NCI-H2196 treated with DMSO at 0.1 percent for 48 hours (cell line): ENCODE measurements at regions not wholly inside any gene's neighbourhood (a gene's known extent, or its start where the extent isn't known, plus 50 kb on each side); places are given as distances from the start of the nearest gene placed in this dataset.
"Not testable (repeated sequence)": the region's sequence is repeated elsewhere in the genome, so short reads cannot be mapped to it uniquely, and the experiment has no call there.

ENCODE experiments used
- DNase-seq: peaks from one replicate; lab custom pipeline; 2025; ENCODE audit not compliant: unreplicated experiment; lab: John Stamatoyannopoulos, UW

- DNase-seq: peak; percentile 11
Measured at GRCh38 chr1:234961456-234962339, 166.9 kb downstream of the TOMM20 start.

- DNase-seq: no peak
Measured at GRCh38 chr1:234960722-234961455, 167.7 kb downstream of the TOMM20 start.

GRCh38 chr1:234958706-234959657, 169.7 kb downstream of the TOMM20 start:
- DNase-seq: no peak

DNA sequence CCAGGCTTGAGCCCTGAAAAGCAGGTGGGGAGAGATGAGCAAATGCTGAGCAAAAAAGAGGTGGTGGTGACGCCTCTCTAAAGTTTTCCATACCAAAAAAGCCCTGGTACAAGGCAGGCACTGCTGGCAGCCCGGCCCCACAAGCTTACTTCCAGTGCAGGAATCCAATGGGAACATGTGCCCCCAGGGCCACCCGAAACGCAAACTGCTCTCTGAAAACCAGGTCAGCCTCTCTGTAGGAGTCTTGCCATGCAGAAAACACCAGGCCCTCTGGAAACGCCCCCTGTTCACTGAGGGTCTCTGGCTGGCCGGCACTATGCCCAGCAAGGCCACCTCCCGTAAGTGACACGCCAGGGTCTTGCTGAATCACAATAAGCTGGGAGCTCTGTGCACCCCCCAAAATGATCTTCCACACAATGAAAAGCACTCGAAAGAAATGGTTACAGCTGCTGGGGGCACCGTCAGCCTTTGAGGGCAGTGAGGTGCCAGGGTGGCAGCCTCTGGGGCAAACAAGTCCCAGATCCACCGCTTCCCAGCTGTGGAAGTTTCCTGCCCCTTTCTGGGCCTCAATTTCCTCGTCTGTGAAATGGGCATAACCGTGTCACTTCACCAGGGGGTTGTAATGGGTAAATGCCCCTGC, 170.5 kb downstream of the TOMM20 start:
- DNase-seq: no peak

GRCh38 chr1:234957330-234958065, 171.1 kb downstream of the TOMM20 start:
- DNase-seq: peak; percentile 58

- peak; percentile 45 for DNase-seq
Measured at GRCh38 chr1:234956821-234957329, 171.8 kb downstream of the TOMM20 start.

DNA sequence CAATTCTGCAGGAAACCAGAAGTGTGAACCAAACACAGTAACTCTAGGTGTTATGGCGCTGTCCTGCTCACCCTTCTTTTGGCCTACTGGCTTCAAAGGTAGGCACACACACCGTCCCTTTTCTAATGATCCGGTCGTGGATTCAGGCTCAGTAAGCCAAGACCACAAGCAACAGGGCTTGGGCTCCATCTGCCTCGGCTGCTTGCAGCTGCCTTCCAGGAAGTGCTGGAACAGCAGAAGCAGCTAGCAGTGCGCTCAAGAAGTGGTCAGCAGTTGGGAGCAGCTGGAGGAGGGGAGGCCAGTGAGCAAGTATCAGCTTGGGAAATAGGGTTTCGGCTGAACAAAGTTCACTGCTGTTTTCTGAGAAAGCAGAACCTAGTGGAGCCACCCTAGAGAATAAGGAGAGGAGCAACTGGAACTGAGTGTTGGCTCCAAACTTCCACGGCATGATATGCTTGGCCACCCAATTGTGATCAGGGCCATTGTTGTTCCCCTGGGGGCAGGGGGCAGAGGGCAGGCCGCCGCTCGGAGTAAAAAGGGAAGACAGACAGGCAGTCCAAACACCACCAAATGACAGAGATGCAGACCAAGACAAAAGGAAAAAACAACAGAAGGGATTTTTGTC, 173.4 kb downstream of the TOMM20 start:
- no peak for DNase-seq

GRCh38 chr1:234954613-234955012, 174.0 kb downstream of the TOMM20 start:
- DNase-seq: no peak

GRCh38 chr1:234953655-234954405, 174.8 kb downstream of the TOMM20 start:
- no peak for DNase-seq

DNA sequence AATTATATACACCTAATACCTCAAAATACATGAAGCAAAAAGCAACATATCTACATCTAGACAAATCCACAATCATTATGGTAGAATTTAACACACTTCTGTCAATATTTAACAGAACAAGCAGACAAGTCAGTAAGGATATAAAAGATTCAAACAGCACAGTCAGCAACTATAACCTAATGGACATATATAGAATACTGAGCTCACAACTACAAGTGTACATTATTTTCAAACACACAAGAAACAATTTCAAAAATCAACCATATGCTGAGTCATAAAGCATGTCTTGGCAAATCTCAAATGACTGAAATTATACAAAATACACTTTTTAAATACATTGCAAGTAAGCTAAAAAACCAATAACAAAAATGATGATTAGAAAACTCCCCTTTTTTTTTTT, 178.0 kb downstream of the TOMM20 start:
- DNase-seq: no peak

DNA sequence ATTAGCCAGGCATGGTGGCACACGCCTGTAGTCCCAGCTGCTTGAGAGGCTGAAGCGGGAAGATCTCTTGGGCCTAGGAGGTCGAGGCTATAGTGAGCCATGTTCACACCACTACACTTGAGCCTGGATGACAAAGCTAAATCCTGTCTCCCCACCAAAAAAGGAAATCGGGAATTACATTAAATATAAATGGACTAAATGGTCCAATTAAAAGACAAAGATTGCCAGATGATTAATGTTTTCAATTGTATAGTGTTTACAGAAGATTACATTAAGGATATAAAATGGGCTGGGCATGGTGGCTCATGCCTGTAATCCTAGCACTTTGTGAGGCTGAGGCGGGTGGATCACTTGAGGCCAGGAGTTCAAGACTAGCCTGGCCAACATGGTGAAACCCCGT, 179.1 kb downstream of the TOMM20 start:
- not testable (repeated sequence) for DNase-seq

DNA sequence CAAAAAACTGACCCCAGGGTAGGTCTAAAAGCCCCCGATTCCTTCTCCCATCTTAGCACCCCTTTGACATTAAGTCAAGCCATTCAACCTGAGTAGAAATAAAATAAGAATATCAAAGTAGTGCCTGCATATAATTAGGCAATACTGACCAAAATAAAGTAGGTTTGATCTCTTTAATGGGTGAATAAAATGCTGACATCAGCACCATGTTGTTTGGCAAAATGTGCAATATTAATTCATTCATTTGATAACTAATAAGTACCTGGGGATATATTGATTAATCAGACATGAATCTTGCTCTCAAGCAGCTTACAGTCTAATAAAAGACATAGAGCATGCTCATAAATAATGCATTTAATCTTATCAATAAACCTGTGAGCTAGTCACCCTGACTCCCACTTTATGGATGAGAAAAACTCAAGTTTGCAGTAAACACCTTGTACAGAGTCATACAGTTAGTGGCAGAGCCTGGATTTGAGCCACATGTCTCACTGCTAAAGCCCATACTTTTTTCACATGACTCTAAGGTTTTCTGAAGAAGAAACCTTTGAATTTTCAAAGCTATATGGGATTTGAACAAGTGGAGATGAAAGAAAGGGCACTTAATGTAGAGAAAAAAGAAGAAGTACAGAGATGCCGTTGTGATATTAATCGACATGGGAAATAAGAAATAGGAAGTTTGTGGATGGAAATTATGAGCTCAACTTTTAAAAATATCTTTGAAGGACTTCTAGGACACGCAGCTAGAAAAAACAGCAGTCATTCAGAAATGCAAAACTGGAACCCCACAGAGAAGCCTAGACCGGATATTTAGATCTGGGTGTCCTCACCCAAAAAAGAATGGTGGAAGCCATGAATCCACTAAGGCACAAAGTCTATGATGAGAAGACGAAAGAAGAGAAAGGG, 183.9 kb downstream of the TOMM20 start:
- DNase-seq: no peak

- peak; percentile 44 for DNase-seq
Measured at GRCh38 chr1:234943836-234944402, 184.7 kb downstream of the TOMM20 start.

DNA sequence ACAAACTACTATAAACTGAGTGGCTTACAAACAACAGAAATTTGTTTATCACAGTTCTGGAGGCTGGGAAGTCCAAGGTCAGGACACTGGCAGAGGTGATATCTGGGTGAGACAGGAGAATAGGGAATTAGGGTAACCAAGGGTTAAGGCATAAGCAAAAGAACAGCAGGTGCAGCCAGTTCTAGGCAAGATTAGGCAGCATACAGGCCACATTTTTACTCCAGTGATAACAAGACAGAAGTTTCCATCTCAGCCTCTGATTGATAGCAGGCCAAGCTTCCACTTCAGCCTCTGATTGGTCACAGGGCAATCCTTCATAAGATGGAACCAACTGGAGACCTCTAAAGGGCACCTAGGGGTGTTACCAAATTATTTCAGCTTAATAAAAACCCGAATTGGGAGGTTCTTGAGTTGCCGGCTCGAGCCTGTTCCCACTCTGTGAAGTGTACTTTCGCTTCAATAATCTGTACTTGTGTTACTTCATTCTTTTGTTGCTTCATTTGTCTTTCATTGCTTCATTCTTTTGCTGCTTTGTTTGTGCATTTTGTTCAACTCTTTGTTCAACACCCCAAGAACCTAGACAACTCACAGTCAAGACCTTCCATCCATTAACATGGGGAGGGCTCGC, 185.6 kb downstream of the TOMM20 start:
- DNase-seq: no peak

- no peak for DNase-seq
Measured at GRCh38 chr1:234942012-234942332, 186.7 kb downstream of the TOMM20 start.

DNA sequence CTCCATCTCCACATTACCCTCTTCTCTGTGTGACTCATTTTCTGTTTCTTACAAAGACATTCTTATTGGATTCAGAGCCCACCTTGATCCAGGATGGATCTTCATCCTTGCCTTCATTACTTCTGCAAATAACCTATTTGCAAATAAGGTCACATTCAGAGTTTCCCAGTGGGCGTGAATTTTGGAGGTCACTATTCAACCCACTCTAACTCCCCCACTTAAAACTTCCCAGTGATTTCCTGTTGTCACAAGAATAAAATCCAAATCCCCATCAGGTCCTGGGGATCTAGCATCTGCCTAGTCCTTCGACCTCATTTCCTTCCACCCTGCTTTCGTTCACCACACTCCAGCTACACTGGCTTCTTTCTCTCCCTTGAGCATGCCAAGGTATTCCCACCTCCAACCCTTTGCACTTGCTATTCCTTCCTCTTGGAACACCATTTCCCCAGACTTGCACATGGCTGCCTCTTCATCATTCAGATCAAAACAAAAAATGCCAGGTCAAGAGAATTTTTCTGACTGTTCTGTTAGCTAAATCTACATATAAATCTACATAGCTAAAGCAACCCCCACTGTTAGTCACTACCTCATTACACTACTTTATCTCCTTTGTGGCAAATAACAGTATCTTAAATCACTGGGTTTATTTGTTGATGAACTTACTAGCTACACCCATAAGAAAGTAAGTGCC, 187.2 kb downstream of the TOMM20 start:
- no peak for DNase-seq
